ENCODE measurements at regions not wholly inside any gene's neighbourhood (a gene's known extent, or its start where the extent isn't known, plus 50 kb on each side); places are given as distances from the start of the nearest gene placed in this dataset.

GRCh38 chr1:163661391-163661790 lies 339.6 kb downstream of the NUF2 start:
- no peaks in the 10 kb centered on the region for H3K36me3 ChIP-seq
- no peak overlapping the region for H3K4me3 ChIP-seq
- 71 to 80% methylated on average over 8 of the region's 8 CpGs for WGBS, 2 donors
- H3K9me3 ChIP-seq: no peaks in the 10 kb centered on the region
- no peaks in the 10 kb centered on the region for H3K27me3 ChIP-seq
- ATAC-seq (ENCODE audit: low FRiP score in 2 of 2): no peak
- TF ChIP-seq EP300 (IDR thresholded peaks at IDR 0.05) (no peak), POLR2A (IDR thresholded peaks at IDR 0.05) (no peak), POLR2AphosphoS5 (IDR thresholded peaks at IDR 0.05) (no peak), CTCF (IDR thresholded peaks at IDR 0.05) (no peak)
- H3K27ac ChIP-seq: no peak overlapping the region
- no peak for DNase-seq
- H3K4me1 ChIP-seq: no peaks in the 10 kb centered on the region

GRCh38 chr1:163664671-163665335 lies 343.0 kb downstream of the NUF2 start:
- H3K27me3 ChIP-seq: no peaks in the 10 kb centered on the region
- 61 to 73% methylated on average over 6 of the region's 6 CpGs for WGBS, 2 donors
- TF ChIP-seq POLR2A (IDR thresholded peaks at IDR 0.05) (no peak), POLR2AphosphoS5 (IDR thresholded peaks at IDR 0.05) (no peak), EP300 (IDR thresholded peaks at IDR 0.05) (no peak), CTCF (IDR thresholded peaks at IDR 0.05) (no peak)
- no peaks in the 10 kb centered on the region for H3K4me1 ChIP-seq
- ATAC-seq (ENCODE audit: low FRiP score in 2 of 2) (no peak), DNase-seq (peak in 1 of 2 donors; percentile 6)
- no peak overlapping the region for H3K27ac ChIP-seq
- H3K9me3 ChIP-seq: no peaks in the 10 kb centered on the region
- H3K4me3 ChIP-seq: no peak overlapping the region
- no peaks in the 10 kb centered on the region for H3K36me3 ChIP-seq

- DNase-seq (no peak), ATAC-seq (ENCODE audit: low FRiP score in 2 of 2) (no peak)
- H3K36me3 ChIP-seq: no peaks in the 10 kb centered on the region
Observed at GRCh38 chr1:163668472-163668871, 346.7 kb downstream of the NUF2 start.

GRCh38 chr1:163670989-163671757 lies 349.4 kb downstream of the NUF2 start:
- H3K4me3 ChIP-seq: no peak overlapping the region
- H3K4me1 ChIP-seq: no peaks in the 10 kb centered on the region
- H3K9me3 ChIP-seq: no peaks in the 10 kb centered on the region
- H3K27me3 ChIP-seq: no peaks in the 10 kb centered on the region
- no peak overlapping the region for H3K27ac ChIP-seq
- WGBS, 2 donors: 49 to 51% methylated on average over 4 of the region's 4 CpGs
- no peaks in the 10 kb centered on the region for H3K36me3 ChIP-seq
- no peak for ATAC-seq (ENCODE audit: low FRiP score in 2 of 2)
- no peak for DNase-seq
- no peak for TF ChIP-seq CTCF (IDR thresholded peaks at IDR 0.05)
- TF ChIP-seq EP300 (IDR thresholded peaks at IDR 0.05): no peak
- TF ChIP-seq POLR2A (IDR thresholded peaks at IDR 0.05): no peak
- no peak for TF ChIP-seq POLR2AphosphoS5 (IDR thresholded peaks at IDR 0.05)

More at GRCh38 chr1:163668472-163668871, 346.7 kb downstream of the NUF2 start:
- no peak overlapping the region for H3K27ac ChIP-seq
- no peaks in the 10 kb centered on the region for H3K9me3 ChIP-seq
- no peaks in the 10 kb centered on the region for H3K27me3 ChIP-seq
- H3K4me3 ChIP-seq: no peak overlapping the region
- 67 to 76% methylated on average over 2 of the region's 2 CpGs for WGBS, 2 donors
- no peaks in the 10 kb centered on the region for H3K4me1 ChIP-seq
- no peak for TF ChIP-seq CTCF (IDR thresholded peaks at IDR 0.05)
- TF ChIP-seq EP300 (IDR thresholded peaks at IDR 0.05): no peak
- TF ChIP-seq POLR2A (IDR thresholded peaks at IDR 0.05): no peak
- TF ChIP-seq POLR2AphosphoS5 (IDR thresholded peaks at IDR 0.05): no peak

Measured in upper lobe of left lung (tissue), 6 donors.